Duodenal mucosa (tissue), 2 donors: ENCODE measurements at regions not wholly inside any gene's neighbourhood (a gene's known extent, or its start where the extent isn't known, plus 50 kb on each side); places are given as distances from the start of the nearest gene placed in this dataset.

Experiments used
- H3K27ac ChIP-seq: one replicate; pipeline ENCODE4 v1.7.0; 2013; ENCODE audit warnings: low read depth, low read length
- H3K27me3 ChIP-seq, 2 donors: one replicate each; pipeline ENCODE4 v1.7.0; 2013; ENCODE audit warnings: low read length in 2 of 2, control low read depth in 1 of 2; ENCODE audit not compliant: insufficient read depth in 2 of 2, control insufficient read depth in 1 of 2
- H3K36me3 ChIP-seq, 2 donors: one replicate each; pipeline ENCODE4 v1.7.0; 2013; ENCODE audit warnings: low read length in 2 of 2, control low read depth in 1 of 2; ENCODE audit not compliant: insufficient read depth in 2 of 2, control insufficient read depth in 1 of 2
- H3K4me1 ChIP-seq, 2 donors: one replicate each; pipeline ENCODE4 v1.7.0; 2013; ENCODE audit warnings: low read length in 2 of 2, control low read depth in 1 of 2; ENCODE audit not compliant: insufficient read depth in 2 of 2, control insufficient read depth in 1 of 2
- H3K4me3 ChIP-seq, 2 donors: one replicate each; pipeline ENCODE4 v1.7.0; 2013; ENCODE audit warnings: low read length in 2 of 2, low read depth in 1 of 2
- H3K9ac ChIP-seq, 2 donors: one replicate each; pipeline ENCODE4 v1.7.0; 2013; ENCODE audit warnings: low read length in 2 of 2, low read depth in 1 of 2
- H3K9me3 ChIP-seq, 2 donors: one replicate each; pipeline ENCODE4 v1.7.0; 2013; ENCODE audit warnings: low read length in 2 of 2, control low read depth in 1 of 2; ENCODE audit not compliant: control insufficient read depth in 1 of 2

DNA sequence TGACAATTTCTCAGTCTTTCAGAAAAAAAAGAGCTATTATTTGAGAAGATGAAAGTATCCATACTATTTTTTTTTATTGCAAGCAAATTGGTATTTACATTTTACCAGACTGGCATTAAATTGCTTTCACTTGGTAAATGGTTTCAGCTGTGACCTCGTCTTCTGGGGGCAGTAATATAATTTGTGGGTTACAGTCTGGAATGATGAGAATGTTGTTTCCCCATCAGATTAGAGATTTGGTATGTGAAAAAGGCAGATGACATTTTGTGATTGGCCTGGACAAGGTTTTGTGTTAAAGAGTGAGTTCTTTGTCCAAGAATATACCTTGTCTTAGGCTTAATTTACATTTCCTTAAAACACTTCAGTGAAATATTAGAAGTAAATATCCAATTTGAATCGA lies 390.1 kb upstream of the ST6GAL2 start:
- H3K9me3 ChIP-seq: no peaks in the 10 kb centered on the region
- H3K4me1 ChIP-seq: no peaks in the 10 kb centered on the region
- no peaks in the 10 kb centered on the region for H3K36me3 ChIP-seq
- no peak overlapping the region for H3K4me3 ChIP-seq
- H3K27ac ChIP-seq: no peak overlapping the region
- H3K9ac ChIP-seq: no peak overlapping the region
- H3K27me3 ChIP-seq: no peaks in the 10 kb centered on the region

DNA sequence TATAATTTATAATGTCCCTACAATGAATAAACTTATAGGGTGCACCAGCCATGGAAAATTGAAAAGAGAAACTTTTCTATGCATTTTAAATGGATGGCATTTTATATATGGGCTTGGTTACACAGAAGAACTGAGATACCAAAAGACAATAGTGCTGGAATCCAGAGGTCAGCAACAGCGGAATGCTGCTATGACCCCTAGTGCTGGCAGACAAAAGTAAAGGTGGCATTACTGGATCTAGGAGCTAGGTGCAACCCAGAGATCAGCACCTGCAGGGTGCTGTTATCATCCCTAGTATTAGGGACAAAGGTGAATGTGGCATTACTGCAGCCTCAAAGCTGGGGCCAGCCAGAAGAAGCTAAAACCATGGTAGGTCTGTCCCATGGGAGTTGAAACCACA lies 392.7 kb upstream of the ST6GAL2 start:
- no peaks in the 10 kb centered on the region for H3K9me3 ChIP-seq
- no peaks in the 10 kb centered on the region for H3K27me3 ChIP-seq
- no peaks in the 10 kb centered on the region for H3K4me1 ChIP-seq
- H3K4me3 ChIP-seq: no peak overlapping the region
- H3K36me3 ChIP-seq: no peaks in the 10 kb centered on the region
- H3K9ac ChIP-seq: no peak overlapping the region
- no peak overlapping the region for H3K27ac ChIP-seq

DNA sequence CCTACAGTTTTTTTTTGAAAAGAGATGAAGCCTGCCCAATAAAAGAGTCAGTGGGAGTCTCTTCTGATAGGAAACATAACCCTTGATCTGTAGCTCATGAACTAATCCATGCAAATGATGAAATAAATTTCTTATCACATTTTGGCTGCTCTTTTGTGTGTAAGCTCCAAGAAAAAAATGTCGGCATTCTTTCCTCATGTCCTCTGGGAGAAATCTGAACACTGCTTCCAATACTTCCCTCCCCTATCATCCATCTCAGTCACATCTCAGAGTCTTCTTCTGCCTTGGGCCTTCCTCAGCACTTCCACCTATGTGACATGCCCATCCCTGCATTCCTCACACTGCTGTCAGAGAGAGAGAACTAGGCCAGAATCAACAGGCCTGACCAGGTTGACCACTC lies 395.7 kb upstream of the ST6GAL2 start:
- Histone ChIP-seq H3K36me3 (no peaks in the 10 kb centered on the region), H3K27ac (no peak overlapping the region), H3K4me3 (no peak overlapping the region), H3K9me3 (no peaks in the 10 kb centered on the region), H3K9ac (no peak overlapping the region), H3K4me1 (no peaks in the 10 kb centered on the region), H3K27me3 (no peaks in the 10 kb centered on the region)

DNA sequence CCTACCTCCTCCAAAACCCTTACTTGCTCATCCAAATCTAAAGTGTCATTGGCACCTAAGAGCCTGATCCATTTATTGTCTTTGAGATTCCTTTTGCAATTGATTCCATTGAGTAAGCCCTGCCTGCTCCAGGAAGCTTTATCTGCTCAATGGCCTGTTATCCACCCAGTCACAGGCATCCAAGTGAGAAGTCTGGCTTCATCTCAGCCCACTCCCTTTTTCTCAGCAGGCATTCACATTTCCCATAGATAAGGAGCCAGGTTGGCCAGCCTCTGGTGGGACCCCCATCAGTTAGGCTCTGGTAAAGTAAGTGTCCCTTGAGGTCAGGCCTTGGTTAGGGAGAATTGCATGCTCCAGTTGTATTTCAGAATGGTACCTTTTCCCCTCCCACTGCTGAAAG lies 396.2 kb upstream of the ST6GAL2 start:
- H3K27ac ChIP-seq: no peak overlapping the region
- no peak overlapping the region for H3K9ac ChIP-seq
- no peak overlapping the region for H3K4me3 ChIP-seq
- H3K27me3 ChIP-seq: no peaks in the 10 kb centered on the region
- no peaks in the 10 kb centered on the region for H3K36me3 ChIP-seq
- H3K4me1 ChIP-seq: no peaks in the 10 kb centered on the region
- no peaks in the 10 kb centered on the region for H3K9me3 ChIP-seq

DNA sequence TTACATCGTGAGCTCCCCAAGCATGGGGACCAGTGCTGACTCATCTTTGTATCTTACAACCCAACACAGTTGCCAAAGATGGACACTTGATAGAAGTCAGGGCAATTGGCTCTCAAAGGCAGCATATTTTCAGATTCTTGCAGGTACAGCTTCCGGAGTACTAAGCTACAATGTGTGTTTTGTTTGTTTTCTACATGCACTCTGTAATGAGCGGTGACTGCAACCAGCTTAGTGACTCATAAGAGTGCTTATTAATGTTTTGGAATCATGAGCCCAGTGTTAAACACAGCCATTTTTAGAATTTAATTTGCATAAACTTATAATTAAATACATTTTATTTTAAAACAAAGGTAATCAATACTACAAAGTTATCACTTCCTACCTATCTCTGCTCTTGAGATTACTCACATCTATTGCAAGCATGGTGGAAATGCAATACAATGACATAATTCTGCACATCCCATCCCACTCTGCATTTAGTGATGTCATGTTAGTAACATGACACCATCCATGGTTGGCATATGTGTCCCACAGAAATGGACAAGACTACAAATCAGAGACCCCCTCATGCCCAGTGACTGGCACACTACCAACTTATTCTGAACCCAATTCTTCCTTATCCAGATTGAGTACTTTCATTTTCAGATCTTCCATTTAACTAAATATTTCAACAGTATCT lies 399.8 kb upstream of the ST6GAL2 start:
- Histone ChIP-seq H3K27me3 (no peaks in the 10 kb centered on the region), H3K4me1 (no peaks in the 10 kb centered on the region), H3K9ac (no peak overlapping the region), H3K27ac (no peak overlapping the region), H3K4me3 (no peak overlapping the region), H3K36me3 (no peaks in the 10 kb centered on the region), H3K9me3 (no peaks in the 10 kb centered on the region)

DNA sequence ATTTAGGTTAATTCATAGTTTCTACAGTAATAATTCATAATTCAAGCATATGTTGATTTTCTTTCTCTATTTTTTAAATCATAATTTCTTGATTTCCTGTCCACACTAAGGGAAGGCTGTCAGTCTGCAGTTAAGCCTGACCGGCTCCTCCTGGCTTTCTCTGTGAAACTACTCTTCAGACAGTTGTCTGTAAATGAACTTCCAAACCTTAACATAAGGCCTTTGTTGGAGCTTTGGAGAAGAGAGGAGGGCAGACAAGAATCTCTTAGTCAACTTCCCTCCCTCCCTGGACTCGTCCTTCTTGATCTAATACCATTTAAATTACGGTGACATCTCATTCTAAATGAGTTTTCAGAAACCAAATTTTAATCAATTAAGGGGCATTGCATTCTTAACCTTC lies 404.1 kb upstream of the ST6GAL2 start:
- no peaks in the 10 kb centered on the region for H3K4me1 ChIP-seq
- no peaks in the 10 kb centered on the region for H3K36me3 ChIP-seq
- no peak overlapping the region for H3K9ac ChIP-seq
- no peak overlapping the region for H3K27ac ChIP-seq
- H3K27me3 ChIP-seq: no peaks in the 10 kb centered on the region
- no peaks in the 10 kb centered on the region for H3K9me3 ChIP-seq
- no peak overlapping the region for H3K4me3 ChIP-seq

DNA sequence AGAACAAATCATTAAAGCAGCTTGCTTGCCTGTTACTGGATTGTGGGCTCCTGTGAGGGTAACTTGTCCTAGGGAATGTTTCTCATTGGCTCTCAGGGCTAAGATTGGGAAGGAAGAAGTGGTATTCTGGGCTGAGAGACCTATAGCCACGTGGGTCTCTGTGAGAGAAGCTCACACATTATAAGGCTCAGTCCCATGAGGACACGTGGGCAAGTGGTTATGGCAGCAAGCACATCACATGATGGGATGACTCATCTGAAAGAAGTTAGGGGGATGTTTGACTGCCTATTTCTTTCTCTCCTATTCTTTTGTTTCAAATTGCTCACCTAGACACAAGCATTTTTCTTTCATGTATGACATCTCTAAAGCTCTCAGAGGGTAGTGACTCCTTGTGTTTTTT lies 418.0 kb upstream of the ST6GAL2 start:
- Histone ChIP-seq H3K4me1 (no peaks in the 10 kb centered on the region), H3K9me3 (no peaks in the 10 kb centered on the region), H3K9ac (no peak overlapping the region), H3K27me3 (no peaks in the 10 kb centered on the region), H3K4me3 (no peak overlapping the region), H3K27ac (no peak overlapping the region), H3K36me3 (no peaks in the 10 kb centered on the region)

DNA sequence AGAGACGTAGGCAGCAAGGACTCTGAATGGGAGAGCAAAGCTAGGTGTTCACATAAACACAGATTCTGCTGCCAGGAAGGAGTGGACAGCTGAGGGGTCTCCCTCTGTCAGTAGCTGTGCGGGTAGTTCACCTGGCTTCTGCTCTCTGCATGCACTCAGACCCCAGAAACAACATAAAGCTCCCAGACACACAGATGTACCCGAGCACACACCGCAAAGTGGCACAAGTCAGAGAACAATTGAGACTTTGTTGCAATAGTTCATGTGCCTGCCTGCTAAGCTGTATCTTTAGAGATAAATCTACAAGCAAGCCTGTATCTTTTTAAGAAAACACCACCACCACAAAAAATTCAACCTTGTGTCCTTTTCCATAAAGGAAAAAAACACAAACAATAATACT lies 420.0 kb upstream of the ST6GAL2 start:
- Histone ChIP-seq H3K4me1 (no peaks in the 10 kb centered on the region), H3K36me3 (no peaks in the 10 kb centered on the region), H3K27me3 (no peaks in the 10 kb centered on the region), H3K9me3 (no peaks in the 10 kb centered on the region), H3K9ac (no peak overlapping the region), H3K4me3 (no peak overlapping the region), H3K27ac (no peak overlapping the region)

DNA sequence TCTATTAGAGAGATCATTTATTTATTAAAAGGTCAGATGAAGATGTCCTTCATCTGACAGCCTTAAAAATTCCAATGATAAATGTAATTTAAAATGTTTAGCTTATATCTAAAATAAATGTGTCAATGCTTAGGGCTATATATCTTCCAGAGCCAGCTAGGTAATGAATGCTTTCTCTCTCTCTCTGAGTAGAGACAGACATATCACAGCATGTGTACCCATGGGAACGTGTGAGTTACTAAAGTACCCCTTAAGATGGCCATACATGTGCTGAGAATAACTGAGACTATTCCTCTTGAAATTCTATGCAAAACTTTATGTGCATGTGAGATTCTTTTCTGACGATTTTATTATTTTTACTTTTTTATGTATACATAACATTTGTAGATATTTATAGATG lies 420.9 kb upstream of the ST6GAL2 start:
- Histone ChIP-seq H3K9ac (no peak overlapping the region), H3K4me1 (no peaks in the 10 kb centered on the region), H3K4me3 (no peak overlapping the region), H3K9me3 (no peaks in the 10 kb centered on the region), H3K27ac (no peak overlapping the region), H3K36me3 (no peaks in the 10 kb centered on the region), H3K27me3 (no peaks in the 10 kb centered on the region)

DNA sequence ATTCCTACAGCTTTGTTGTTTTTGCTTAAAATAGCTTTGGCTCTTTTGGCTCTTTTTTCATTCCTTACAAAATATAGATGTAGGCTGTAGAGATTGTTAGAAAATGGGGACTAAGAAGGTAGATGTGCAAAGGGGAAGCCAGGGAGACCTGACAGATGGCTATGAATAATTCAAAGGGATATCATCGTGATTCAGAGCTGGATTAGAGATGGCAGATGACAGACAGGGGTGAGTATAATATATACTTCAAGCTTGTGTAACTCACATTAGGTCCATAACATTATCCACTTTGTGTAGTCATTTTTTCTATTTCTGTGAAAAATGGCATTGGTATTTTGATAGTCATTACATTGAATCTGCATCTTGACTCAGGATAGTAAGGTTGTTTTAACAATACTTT lies 422.9 kb upstream of the ST6GAL2 start:
- no peak overlapping the region for H3K27ac ChIP-seq
- H3K27me3 ChIP-seq: no peaks in the 10 kb centered on the region
- no peak overlapping the region for H3K4me3 ChIP-seq
- no peak overlapping the region for H3K9ac ChIP-seq
- H3K9me3 ChIP-seq: no peaks in the 10 kb centered on the region
- no peaks in the 10 kb centered on the region for H3K4me1 ChIP-seq
- no peaks in the 10 kb centered on the region for H3K36me3 ChIP-seq

DNA sequence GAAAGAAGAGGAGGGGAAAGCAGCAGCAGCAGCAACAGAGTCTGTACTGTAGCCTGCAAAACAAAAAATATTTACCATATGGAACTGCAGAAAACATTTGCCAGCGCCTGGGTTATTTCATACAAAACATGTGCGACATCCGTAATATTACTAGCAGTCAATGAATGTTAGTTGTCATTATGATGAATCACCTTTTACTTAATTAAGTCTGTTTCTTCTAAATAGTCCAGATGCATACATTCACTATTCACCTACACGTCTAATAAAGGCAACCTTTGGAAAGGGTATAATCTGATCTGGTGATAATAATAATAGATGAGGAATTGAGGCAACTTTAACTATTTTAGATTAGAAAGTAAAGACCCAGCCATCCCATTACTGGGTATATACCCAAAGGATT lies 426.3 kb upstream of the ST6GAL2 start:
- Histone ChIP-seq H3K36me3 (no peaks in the 10 kb centered on the region), H3K27me3 (no peaks in the 10 kb centered on the region), H3K4me3 (no peak overlapping the region)

More for the DNA sequence above, 426.3 kb upstream of the ST6GAL2 start:
- Histone ChIP-seq H3K9me3 (no peaks in the 10 kb centered on the region), H3K27ac (no peak overlapping the region), H3K9ac (no peak overlapping the region), H3K4me1 (no peaks in the 10 kb centered on the region)
